GM10266 (cell line): ENCODE measurements at regions not wholly inside any gene's neighbourhood (a gene's known extent, or its start where the extent isn't known, plus 50 kb on each side); places are given as distances from the start of the nearest gene placed in this dataset.

Experiments
- DNase-seq: peaks from one replicate; pipeline ENCODE4 v3.0.0; 2012; ENCODE audit errors: extremely low spot score
- CTCF ChIP-seq: IDR thresholded peaks from 2 replicates; pipeline ENCODE4 v1.5.1; 2012; ENCODE audit warnings: mild to moderate bottlenecking, low read depth; ENCODE audit not compliant: control insufficient read depth, insufficient read depth; ENCODE audit errors: missing control alignments

- no peak for DNase-seq
- no peak for TF ChIP-seq CTCF
Measured at GRCh38 chr6:137409266-137409777, 84.9 kb downstream of the OLIG3 start.

- DNase-seq = no peak
- TF ChIP-seq CTCF = no peak
Measured at GRCh38 chr6:137407816-137408215, 86.4 kb downstream of the OLIG3 start.

- TF ChIP-seq CTCF = no peak
Measured at GRCh38 chr6:137405806-137406205, 88.4 kb downstream of the OLIG3 start.

GRCh38 chr6:137403855-137404254, 90.3 kb downstream of the OLIG3 start:
- TF ChIP-seq CTCF = no peak
- DNase-seq = no peak

More at GRCh38 chr6:137405806-137406205, 88.4 kb downstream of the OLIG3 start:
- no peak for DNase-seq

GRCh38 chr6:137403443-137403842, 90.8 kb downstream of the OLIG3 start:
- TF ChIP-seq CTCF = no peak

GRCh38 chr6:137402143-137402680, 92.0 kb downstream of the OLIG3 start:
- no peak for TF ChIP-seq CTCF
- DNase-seq = no peak

More at GRCh38 chr6:137403443-137403842, 90.8 kb downstream of the OLIG3 start:
- DNase-seq = no peak

- no peak for DNase-seq
- no peak for TF ChIP-seq CTCF
Measured at GRCh38 chr6:137401088-137401487, 93.1 kb downstream of the OLIG3 start.
